ENCODE measurements at regions not wholly inside any gene's neighbourhood (a gene's known extent, or its start where the extent isn't known, plus 50 kb on each side); places are given as distances from the start of the nearest gene placed in this dataset.

DNA sequence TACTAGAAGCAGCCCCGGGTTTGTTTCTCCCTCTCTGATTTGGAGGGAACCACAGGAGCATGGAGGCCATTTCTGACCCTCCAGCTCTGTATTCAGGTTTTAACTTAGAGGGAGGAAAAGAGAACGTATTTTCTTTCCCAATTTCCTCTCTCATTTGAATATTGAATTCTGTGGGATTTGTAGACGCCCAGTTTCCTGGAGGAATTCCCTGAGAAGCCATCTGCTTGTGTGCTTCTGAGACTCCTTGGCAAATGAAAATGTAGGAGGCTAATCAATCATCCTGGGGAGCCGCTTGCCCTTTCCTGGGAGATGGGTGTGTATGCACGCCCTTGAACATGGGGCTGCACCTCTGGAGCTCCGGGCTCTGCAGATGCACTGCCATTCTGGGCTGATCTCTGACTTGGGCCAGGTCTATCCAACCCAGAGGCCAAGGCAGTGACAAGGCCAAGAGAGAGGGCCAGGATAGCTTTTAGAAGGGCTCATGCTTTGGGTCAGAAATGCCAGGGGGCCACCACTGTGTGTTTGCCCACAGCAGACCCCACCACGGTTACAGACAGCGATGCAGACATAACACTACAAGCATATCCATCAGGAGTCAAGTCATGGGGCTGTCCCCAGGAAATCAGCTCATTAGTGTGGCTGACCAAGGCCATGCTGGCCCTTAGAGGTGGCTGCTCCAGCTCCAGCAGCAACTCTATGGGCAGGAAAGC is 174.5 kb downstream of the C5orf15 start:
- Mint-ChIP-seq H3K9me3 (no peaks in the 10 kb centered on the region), H3K36me3 (no peaks in the 10 kb centered on the region), H3K27ac (peak overlapping the region in 2 of 6 donors; percentile 22 to 67), H3K4me1 (peaks cover 0 to 6% (median 6%) of the 10 kb centered on the region in 3 donors), H3K4me3 (peak overlapping the region in 1 of 8 donors; percentile 44), H3K27me3 (peaks cover 0 to 24% (median 0%) of the 10 kb centered on the region in 3 donors)
- ATAC-seq (ENCODE audit: low read depth in 2 of 2) (no peak), DNase-seq (no peak)

- Mint-ChIP-seq H3K9me3 (no peaks in the 10 kb centered on the region), H3K4me1 (peaks cover 0 to 6% (median 6%) of the 10 kb centered on the region in 3 donors), H3K4me3 (no peak overlapping the region), H3K27ac (no peak overlapping the region), H3K27me3 (peaks cover 0 to 24% (median 0%) of the 10 kb centered on the region in 3 donors), H3K36me3 (no peaks in the 10 kb centered on the region)
- DNase-seq (no peak), ATAC-seq (ENCODE audit: low read depth in 2 of 2) (no peak)
These were observed 175.8 kb downstream of the C5orf15 start for GRCh38 chr5:133792655-133793054.

DNA sequence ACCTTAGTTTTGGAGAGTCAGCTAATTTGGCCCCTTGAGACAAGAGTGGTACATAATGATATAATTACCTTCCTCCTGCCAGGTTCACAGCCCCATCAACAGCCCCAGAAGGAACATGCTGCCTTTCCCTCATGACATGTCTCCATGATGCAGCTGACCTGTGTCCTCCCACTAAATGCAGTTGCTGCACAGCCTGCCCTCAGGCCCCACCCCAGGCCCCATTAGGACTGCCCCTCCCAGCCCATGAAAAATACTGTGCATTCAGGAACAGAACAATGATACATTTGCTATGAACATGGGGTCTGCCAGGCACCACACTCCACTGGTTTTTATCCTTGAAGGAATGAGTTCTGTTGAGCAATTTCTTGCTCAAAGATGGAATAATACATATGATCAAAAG is 176.4 kb downstream of the C5orf15 start:
- Mint-ChIP-seq H3K9me3 (no peaks in the 10 kb centered on the region), H3K4me3 (no peak overlapping the region), H3K27ac (no peak overlapping the region), H3K4me1 (peaks cover 0 to 6% (median 6%) of the 10 kb centered on the region in 3 donors), H3K36me3 (no peaks in the 10 kb centered on the region), H3K27me3 (peaks cover 0 to 24% (median 0%) of the 10 kb centered on the region in 3 donors)
- DNase-seq (no peak), ATAC-seq (ENCODE audit: low read depth in 2 of 2) (no peak)

DNA sequence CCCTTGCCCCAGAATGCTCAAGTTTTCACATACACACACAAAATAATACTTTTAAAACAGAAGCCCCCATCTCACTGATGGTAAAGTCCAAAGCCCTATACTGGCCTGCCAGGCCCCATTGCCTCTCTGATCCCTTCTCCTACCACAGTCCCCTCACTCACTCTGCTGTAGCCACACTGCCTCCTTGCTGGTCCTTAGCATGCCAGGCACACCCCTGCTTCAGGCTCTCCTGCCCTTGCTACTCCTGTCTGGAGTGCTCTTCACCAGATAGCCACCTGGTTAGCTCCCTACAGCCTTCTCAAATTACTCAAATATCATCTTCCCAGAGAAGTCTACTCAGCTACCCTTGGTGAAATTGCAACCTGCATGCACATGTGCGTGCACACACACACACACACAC is 177.5 kb downstream of the C5orf15 start:
- peaks cover 0 to 6% (median 6%) of the 10 kb centered on the region in 3 donors for H3K4me1 Mint-ChIP-seq
- H3K36me3 Mint-ChIP-seq, result no peaks in the 10 kb centered on the region
- H3K4me3 Mint-ChIP-seq, result no peak overlapping the region
- DNase-seq, result no peak
- peaks cover 0 to 6% (median 0%) of the 10 kb centered on the region in 7 donors for H3K9me3 Mint-ChIP-seq
- no peak for ATAC-seq (ENCODE audit: low read depth in 2 of 2)
- no peak overlapping the region for H3K27ac Mint-ChIP-seq
- peaks cover 0 to 15% (median 0%) of the 10 kb centered on the region in 3 donors for H3K27me3 Mint-ChIP-seq

DNA sequence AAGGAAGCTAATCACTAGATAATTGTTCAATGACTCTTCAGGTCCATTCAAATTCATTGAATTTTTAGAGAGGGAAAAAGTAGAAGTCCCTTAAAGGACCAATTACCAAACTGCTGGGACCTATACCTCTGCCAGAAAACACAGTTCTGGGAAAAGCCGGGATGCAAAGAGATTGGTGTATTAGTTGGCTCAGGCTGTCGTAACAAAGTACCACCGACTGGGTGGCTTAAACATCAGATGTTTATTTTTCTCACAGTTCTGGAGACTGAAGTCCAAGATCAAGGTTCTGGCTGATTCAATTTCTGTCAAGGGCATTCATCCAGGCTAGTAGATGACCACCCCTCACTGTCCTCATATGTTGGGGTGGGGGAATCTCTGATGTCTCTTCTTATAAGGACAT is 177.1 kb upstream of the FSTL4 start:
- DNase-seq, result no peak
- H3K27ac Mint-ChIP-seq, result peak overlapping the region in 1 of 6 donors; percentile 62
- ATAC-seq (ENCODE audit: low read depth in 2 of 2), result no peak
- H3K4me1 Mint-ChIP-seq, result peaks cover 0 to 6% (median 0%) of the 10 kb centered on the region in 3 donors
- H3K36me3 Mint-ChIP-seq, result peaks cover 3 to 5% of the 10 kb centered on the region in 2 donors
- peaks cover 0 to 18% (median 5%) of the 10 kb centered on the region in 7 donors for H3K9me3 Mint-ChIP-seq
- H3K4me3 Mint-ChIP-seq, result no peak overlapping the region
- peaks cover 0 to 15% (median 0%) of the 10 kb centered on the region in 3 donors for H3K27me3 Mint-ChIP-seq

GRCh38 chr5:133788121-133788520 is 175.8 kb upstream of the FSTL4 start:
- Mint-ChIP-seq H3K4me3 (no peak overlapping the region), H3K9me3 (peaks cover 0 to 20% (median 5%) of the 10 kb centered on the region in 7 donors)
- ATAC-seq (ENCODE audit: low read depth in 2 of 2), result no peak

DNA sequence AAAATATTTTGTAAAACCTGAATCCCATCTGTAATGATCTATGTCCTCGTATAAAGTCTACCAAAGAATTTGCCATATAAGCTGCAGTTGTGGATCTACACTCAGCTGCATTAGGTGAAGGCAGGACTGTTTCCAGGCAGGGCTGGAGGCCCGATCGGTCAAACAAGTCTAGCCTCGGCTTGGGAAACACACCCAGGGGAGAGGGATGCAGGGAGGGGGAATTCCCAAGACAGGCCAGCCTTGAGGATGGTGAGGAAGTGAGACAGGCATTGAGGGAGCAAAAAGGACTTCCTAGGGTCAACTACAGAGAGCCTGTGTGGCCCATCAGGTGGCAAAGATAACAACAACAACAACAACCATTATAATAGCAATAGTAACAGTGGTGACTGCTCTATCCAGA is 174.1 kb upstream of the FSTL4 start:
- Mint-ChIP-seq H3K4me1 (peaks cover 0 to 9% (median 0%) of the 10 kb centered on the region in 3 donors), H3K27me3 (peaks cover 0 to 9% (median 0%) of the 10 kb centered on the region in 3 donors), H3K9me3 (peaks cover 0 to 20% (median 5%) of the 10 kb centered on the region in 7 donors), H3K4me3 (no peak overlapping the region), H3K36me3 (peaks cover 3 to 5% of the 10 kb centered on the region in 2 donors), H3K27ac (no peak overlapping the region)
- DNase-seq, result no peak
- ATAC-seq (ENCODE audit: low read depth in 2 of 2), result no peak

More at GRCh38 chr5:133788121-133788520, 175.8 kb upstream of the FSTL4 start:
- Mint-ChIP-seq H3K27ac (no peak overlapping the region), H3K36me3 (peaks cover 3 to 5% of the 10 kb centered on the region in 2 donors), H3K4me1 (peaks cover 0 to 6% (median 0%) of the 10 kb centered on the region in 3 donors), H3K27me3 (peaks cover 0 to 15% (median 0%) of the 10 kb centered on the region in 3 donors)
- no peak for DNase-seq

GRCh38 chr5:133785182-133785581 is 172.8 kb upstream of the FSTL4 start:
- Mint-ChIP-seq H3K4me1 (peaks cover 0 to 3% (median 0%) of the 10 kb centered on the region in 3 donors), H3K4me3 (no peak overlapping the region), H3K9me3 (peaks cover 0 to 20% (median 5%) of the 10 kb centered on the region in 7 donors), H3K36me3 (peaks cover 3 to 5% of the 10 kb centered on the region in 2 donors), H3K27me3 (no peaks in the 10 kb centered on the region), H3K27ac (peak overlapping the region in 1 of 6 donors; percentile 58)
- DNase-seq (no peak), ATAC-seq (ENCODE audit: low read depth in 2 of 2) (no peak)

DNA sequence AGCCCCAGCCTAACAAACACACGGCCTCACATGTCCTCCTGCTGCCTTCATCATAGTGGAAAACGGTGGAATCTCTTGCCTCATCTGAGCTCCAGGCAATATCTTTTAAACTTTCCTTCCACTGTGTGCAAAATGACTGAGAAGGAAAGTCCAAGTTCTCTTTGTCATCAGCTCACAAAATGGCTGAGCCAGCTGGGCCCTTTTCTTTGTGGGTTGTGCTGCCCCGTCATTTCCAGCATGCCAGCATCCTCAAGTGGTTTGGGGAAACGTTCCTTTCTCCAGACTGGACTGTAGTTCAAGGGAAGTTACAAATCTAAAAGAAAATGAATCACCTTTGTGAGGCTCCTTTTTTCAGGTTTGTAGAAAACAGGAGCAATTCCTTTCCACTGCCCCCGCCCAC is 171.1 kb upstream of the FSTL4 start:
- peaks cover 3 to 5% of the 10 kb centered on the region in 2 donors for H3K36me3 Mint-ChIP-seq
- H3K9me3 Mint-ChIP-seq, result peaks cover 0 to 20% (median 5%) of the 10 kb centered on the region in 7 donors
- H3K4me1 Mint-ChIP-seq, result peaks cover 0 to 5% (median 3%) of the 10 kb centered on the region in 3 donors
- ATAC-seq (ENCODE audit: low read depth in 2 of 2) (no peak), DNase-seq (no peak)
- no peaks in the 10 kb centered on the region for H3K27me3 Mint-ChIP-seq
- H3K27ac Mint-ChIP-seq, result no peak overlapping the region
- no peak overlapping the region for H3K4me3 Mint-ChIP-seq

- Mint-ChIP-seq H3K27ac (peak overlapping the region in 3 of 6 donors; percentile 16 to 66 (median 26)), H3K9me3 (peaks cover 0 to 20% (median 5%) of the 10 kb centered on the region in 7 donors), H3K4me3 (no peak overlapping the region), H3K4me1 (peaks cover 0 to 5% (median 3%) of the 10 kb centered on the region in 3 donors), H3K36me3 (peaks cover 3 to 5% of the 10 kb centered on the region in 2 donors), H3K27me3 (no peaks in the 10 kb centered on the region)
- DNase-seq (no peak), ATAC-seq (ENCODE audit: low read depth in 2 of 2) (no peak)
These were observed 170.4 kb upstream of the FSTL4 start for GRCh38 chr5:133782736-133783135.

GRCh38 chr5:133781436-133782225 is 169.3 kb upstream of the FSTL4 start:
- H3K27me3 Mint-ChIP-seq, result no peaks in the 10 kb centered on the region
- no peak for ATAC-seq (ENCODE audit: low read depth in 2 of 2)
- H3K9me3 Mint-ChIP-seq, result peaks cover 0 to 20% (median 5%) of the 10 kb centered on the region in 7 donors
- no peak overlapping the region for H3K27ac Mint-ChIP-seq
- H3K4me1 Mint-ChIP-seq, result peaks cover 0 to 5% (median 3%) of the 10 kb centered on the region in 3 donors
- DNase-seq, result no peak
- H3K4me3 Mint-ChIP-seq, result no peak overlapping the region
- peaks cover 3 to 5% of the 10 kb centered on the region in 2 donors for H3K36me3 Mint-ChIP-seq

DNA sequence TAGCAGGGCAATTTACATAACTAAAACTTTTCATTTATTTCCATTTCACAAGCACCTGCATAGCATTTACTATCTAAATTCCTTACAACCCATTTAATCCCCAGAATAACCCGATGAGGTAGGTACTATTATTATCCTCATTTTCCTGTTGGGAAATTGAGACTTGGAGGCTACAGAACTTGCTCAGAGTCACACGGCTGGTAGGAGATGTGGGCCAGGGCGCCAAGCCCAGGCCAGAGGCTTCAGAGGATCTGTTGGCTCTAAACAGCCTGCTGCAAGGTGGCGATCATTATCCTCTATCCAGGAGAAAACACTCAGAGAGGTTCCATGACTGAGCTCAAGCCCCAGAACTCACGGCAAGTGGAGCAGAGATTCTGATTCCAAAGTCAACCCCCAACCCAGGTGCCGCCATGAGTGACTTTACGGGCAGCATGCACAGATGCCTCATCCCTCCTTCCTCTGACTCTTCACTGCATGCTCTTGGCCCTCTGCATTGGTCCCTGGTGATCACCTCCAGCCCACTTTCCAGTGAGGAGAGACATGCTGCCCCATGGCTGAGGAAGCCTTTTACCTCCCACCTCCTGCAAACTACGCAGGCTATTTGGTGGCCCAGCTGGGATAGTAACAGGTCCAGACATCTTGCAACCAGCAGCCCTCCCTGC is 168.4 kb upstream of the FSTL4 start:
- Mint-ChIP-seq H3K9me3 (peaks cover 0 to 14% (median 5%) of the 10 kb centered on the region in 7 donors), H3K27ac (peak overlapping the region in 1 of 6 donors; percentile 4), H3K27me3 (no peaks in the 10 kb centered on the region), H3K4me1 (peaks cover 0 to 10% (median 3%) of the 10 kb centered on the region in 3 donors), H3K36me3 (peaks cover 3 to 5% of the 10 kb centered on the region in 2 donors), H3K4me3 (peak overlapping the region in 1 of 8 donors; percentile 16)
- DNase-seq (no peak), ATAC-seq (ENCODE audit: low read depth in 2 of 2) (no peak)
